ENCODE measurements at regions not wholly inside any gene's neighbourhood (a gene's known extent, or its start where the extent isn't known, plus 50 kb on each side); places are given as distances from the start of the nearest gene placed in this dataset.

- no peak for TF ChIP-seq CTCF (IDR thresholded peaks at IDR 0.05; ENCODE audit: insufficient read depth, low read depth, low read length)
- H3K4me3 ChIP-seq (ENCODE audit: low read depth, low read length) = no peak overlapping the region
- no peak for DNase-seq (ENCODE audit: low read depth)
These were observed 721.2 kb upstream of the SOX9 start for GRCh38 chr17:71399649-71400048.

DNA sequence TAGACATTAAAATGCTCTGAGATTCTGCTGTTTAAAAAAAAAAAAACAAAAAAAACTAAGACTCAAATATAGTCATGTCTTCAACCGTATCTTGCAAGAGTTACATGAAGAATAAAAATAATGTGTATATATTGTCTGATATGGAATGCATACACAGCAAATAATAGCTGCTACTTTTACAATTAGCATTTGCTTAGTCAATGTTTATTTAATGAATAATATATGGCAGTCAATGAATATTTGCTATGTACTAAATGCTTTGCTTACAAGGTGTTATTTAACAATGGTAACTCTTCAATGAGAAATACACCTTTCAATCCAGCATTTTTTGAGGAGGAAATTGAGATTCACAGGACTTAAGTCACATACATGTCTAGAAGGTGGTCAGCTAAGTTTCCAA is 718.8 kb upstream of the SOX9 start:
- no peak for TF ChIP-seq CTCF (IDR thresholded peaks at IDR 0.05; ENCODE audit: insufficient read depth, low read depth, low read length)
- no peak overlapping the region for H3K4me3 ChIP-seq (ENCODE audit: low read depth, low read length)
- no peak for DNase-seq (ENCODE audit: low read depth)

DNA sequence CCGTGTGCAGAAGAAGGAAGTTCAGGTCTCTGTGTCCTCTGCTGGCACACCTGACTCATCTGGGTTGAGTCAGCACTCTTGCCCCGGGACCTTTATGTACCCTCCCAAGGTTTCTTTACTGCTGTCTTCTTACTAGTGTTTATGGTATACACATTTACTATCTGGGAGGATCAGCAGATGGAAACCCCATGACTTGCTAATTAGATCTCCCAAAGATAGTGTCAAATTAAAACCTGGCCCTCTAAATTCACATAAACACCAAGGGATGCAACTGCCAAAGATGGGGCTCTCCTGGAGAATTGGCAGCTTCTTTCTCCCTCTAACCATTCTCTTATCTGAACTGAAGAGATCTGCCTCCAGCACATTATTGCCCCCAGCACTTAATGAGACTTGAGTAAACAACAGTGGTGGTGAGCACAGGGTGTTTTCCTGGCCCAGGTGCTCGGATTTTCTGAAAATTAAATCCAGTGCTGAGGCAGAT is 718.1 kb upstream of the SOX9 start:
- no peak overlapping the region for H3K4me3 ChIP-seq (ENCODE audit: low read depth, low read length)
- TF ChIP-seq CTCF (IDR thresholded peaks at IDR 0.05; ENCODE audit: insufficient read depth, low read depth, low read length) = no peak
- no peak for DNase-seq (ENCODE audit: low read depth)

DNA sequence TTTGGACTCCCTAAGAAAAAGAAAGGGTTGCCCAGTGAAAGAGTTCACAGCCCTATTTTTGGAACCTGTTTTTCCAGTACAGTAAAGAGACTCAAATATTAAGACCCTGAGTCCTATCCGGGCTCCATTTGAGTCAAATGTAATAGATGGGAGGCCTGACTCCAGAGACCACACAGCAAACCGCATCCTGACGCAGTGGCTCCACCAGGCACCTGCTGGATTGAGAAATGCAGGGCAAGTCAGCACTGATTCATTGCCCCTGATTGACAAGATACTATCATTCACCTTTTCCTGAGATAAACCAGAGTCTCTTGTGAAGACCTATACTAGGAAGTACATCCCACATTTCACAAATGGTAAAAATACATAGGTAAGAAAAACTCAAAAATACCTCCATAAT is 715.7 kb upstream of the SOX9 start:
- no peak for DNase-seq (ENCODE audit: low read depth)
- H3K4me3 ChIP-seq (ENCODE audit: low read depth, low read length) = no peak overlapping the region
- TF ChIP-seq CTCF (IDR thresholded peaks at IDR 0.05; ENCODE audit: insufficient read depth, low read depth, low read length) = no peak

- TF ChIP-seq CTCF (IDR thresholded peaks at IDR 0.05; ENCODE audit: insufficient read depth, low read depth, low read length) = no peak
- no peak for DNase-seq (ENCODE audit: low read depth)
- no peak overlapping the region for H3K4me3 ChIP-seq (ENCODE audit: low read depth, low read length)
These were observed 712.8 kb upstream of the SOX9 start for GRCh38 chr17:71407981-71408380.

- no peak for TF ChIP-seq CTCF (IDR thresholded peaks at IDR 0.05; ENCODE audit: insufficient read depth, low read depth, low read length)
- DNase-seq (ENCODE audit: low read depth) = no peak
- no peak overlapping the region for H3K4me3 ChIP-seq (ENCODE audit: low read depth, low read length)
These were observed 711.7 kb upstream of the SOX9 start for GRCh38 chr17:71409137-71409536.

DNA sequence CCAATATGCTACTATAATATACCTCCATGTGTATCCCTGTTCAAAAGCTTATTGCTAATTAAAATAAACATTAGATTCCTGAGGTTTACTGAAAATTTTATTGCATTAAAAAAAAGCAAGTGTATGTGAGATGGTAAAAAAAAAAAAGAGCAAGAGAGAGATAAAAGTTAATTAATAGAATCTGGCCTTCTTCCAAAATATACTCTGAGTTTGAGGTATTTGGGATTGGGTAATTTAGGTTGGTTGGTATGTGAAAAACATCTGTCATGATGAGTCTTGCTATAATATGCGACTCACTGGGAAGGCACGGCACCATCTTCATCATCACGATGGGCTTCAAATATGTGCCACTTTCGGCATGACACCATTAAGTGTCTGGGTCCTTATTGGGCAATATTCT is 711.1 kb upstream of the SOX9 start:
- peak; percentile 88 for DNase-seq (ENCODE audit: low read depth)
- H3K4me3 ChIP-seq (ENCODE audit: low read depth, low read length) = no peak overlapping the region
- TF ChIP-seq CTCF (IDR thresholded peaks at IDR 0.05; ENCODE audit: insufficient read depth, low read depth, low read length) = no peak

Measured in fibroblast of villous mesenchyme (primary cell).